ENCODE measurements at regions not wholly inside any gene's neighbourhood (a gene's known extent, or its start where the extent isn't known, plus 50 kb on each side); places are given as distances from the start of the nearest gene placed in this dataset.

DNA sequence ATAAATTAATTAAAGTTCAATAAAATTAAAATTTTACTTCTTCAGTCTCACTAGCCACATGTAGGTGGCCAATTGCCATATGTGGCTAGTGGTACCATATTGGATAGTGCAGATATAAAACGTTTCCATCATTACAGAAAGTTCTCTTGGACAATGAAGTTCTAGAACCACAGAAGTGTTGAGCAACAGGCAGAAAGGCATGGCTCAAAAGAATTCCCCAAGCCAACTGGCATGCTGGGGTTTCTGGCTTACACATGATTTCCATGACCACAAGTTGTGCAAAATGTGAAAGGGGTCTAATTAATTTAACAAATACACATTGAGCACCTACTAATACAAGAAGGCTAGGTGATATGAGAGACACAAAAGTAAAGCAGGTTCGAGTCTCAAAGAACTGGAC lies 72.2 kb upstream of the CDC42BPA start:
- peaks cover 0 to 6% of the 10 kb centered on the region in 2 donors for H3K4me1 ChIP-seq (ENCODE audit: control insufficient read depth in 1 of 2, low read depth in 2 of 2)
- no peak for DNase-seq (ENCODE audit: low spot score)
- no peaks in the 10 kb centered on the region for H3K27me3 ChIP-seq (replicated peaks; ENCODE audit: insufficient read depth)
- no peaks in the 10 kb centered on the region for H3K9me3 ChIP-seq
- no peak overlapping the region for H3K4me3 ChIP-seq
- TF ChIP-seq, protein P1, sequence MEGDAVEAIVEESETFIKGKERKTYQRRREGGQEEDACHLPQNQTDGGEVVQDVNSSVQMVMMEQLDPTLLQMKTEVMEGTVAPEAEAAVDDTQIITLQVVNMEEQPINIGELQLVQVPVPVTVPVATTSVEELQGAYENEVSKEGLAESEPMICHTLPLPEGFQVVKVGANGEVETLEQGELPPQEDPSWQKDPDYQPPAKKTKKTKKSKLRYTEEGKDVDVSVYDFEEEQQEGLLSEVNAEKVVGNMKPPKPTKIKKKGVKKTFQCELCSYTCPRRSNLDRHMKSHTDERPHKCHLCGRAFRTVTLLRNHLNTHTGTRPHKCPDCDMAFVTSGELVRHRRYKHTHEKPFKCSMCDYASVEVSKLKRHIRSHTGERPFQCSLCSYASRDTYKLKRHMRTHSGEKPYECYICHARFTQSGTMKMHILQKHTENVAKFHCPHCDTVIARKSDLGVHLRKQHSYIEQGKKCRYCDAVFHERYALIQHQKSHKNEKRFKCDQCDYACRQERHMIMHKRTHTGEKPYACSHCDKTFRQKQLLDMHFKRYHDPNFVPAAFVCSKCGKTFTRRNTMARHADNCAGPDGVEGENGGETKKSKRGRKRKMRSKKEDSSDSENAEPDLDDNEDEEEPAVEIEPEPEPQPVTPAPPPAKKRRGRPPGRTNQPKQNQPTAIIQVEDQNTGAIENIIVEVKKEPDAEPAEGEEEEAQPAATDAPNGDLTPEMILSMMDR (IDR thresholded peaks at IDR 0.05), result no peak
- no peaks in the 10 kb centered on the region for H3K36me3 ChIP-seq
- H3K27ac ChIP-seq, result no peak overlapping the region
- no peak for ATAC-seq (ENCODE audit: insufficient number of reproducible peaks, low FRiP score, low read depth)

DNA sequence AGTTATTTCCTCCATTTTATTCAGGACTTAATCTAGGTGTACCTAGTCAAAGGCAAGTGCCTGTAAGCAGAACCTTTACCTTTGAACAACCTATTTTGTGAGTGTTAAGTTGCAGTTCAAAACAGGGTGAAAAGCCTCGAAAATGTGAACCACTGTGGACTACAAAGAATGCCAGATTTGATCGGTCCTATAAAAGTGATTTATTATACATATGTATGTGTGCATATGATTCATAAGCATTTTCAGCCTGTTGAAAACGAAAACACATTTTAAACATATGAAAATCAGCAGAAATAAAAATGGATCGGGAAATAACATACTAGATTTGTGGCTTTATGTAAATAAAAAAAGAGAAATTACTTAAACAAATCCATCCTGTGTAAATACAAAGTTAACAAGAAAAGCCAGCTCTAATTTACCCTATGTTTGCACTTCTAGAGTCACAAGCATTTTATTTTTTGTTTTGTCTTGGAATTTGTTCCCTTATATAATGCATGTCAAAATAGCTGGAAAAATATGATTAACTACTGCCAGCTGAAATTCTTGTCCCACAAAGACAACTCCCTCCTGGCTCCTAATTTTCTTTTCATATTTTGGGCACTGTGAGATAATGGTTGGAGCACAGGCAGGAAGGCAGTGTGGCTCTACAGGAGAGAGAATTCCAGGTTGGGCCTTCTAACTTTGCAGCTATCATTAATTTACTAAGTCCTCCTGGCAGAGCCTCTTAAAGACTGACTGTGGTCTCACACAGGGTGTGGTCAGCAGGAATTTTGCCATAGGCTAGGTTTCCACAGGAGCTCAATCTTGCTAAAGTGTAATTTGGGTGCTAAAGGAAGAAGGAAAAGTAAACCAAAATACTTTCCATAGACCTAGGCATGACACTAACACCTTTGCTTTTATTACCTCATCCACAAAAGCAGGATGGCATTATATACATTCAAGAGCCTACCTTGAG lies 70.2 kb upstream of the CDC42BPA start:
- no peaks in the 10 kb centered on the region for H3K27me3 ChIP-seq (replicated peaks; ENCODE audit: insufficient read depth)
- DNase-seq (ENCODE audit: low spot score) (no peak), ATAC-seq (ENCODE audit: insufficient number of reproducible peaks, low FRiP score, low read depth) (no peak)
- no peaks in the 10 kb centered on the region for H3K9me3 ChIP-seq
- no peak overlapping the region for H3K27ac ChIP-seq
- TF ChIP-seq, protein P1 (IDR thresholded peaks at IDR 0.05), result no peak
- peaks cover 0 to 6% of the 10 kb centered on the region in 2 donors for H3K4me1 ChIP-seq (ENCODE audit: control insufficient read depth in 1 of 2, low read depth in 2 of 2)
- no peaks in the 10 kb centered on the region for H3K36me3 ChIP-seq
- no peak overlapping the region for H3K4me3 ChIP-seq

DNA sequence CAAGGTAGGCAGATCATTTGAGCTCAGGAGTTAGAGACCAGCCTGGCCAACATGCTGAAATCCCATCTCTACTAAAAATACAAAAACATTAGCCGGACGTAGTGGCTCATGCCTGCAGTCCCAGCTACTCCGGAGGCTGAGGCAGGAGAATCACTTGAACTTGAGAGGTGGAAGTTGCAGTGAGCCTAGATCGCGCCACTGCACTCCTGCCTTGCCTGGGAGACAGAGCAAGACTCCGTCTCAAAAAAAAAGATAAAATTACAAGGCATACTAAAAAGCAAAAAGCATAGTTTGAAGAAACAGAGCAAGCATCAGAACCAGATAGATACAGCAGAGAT lies 61.2 kb upstream of the CDC42BPA start:
- H3K9me3 ChIP-seq, result no peaks in the 10 kb centered on the region
- H3K27ac ChIP-seq, result no peak overlapping the region
- ATAC-seq (ENCODE audit: insufficient number of reproducible peaks, low FRiP score, low read depth), result no peak

DNA sequence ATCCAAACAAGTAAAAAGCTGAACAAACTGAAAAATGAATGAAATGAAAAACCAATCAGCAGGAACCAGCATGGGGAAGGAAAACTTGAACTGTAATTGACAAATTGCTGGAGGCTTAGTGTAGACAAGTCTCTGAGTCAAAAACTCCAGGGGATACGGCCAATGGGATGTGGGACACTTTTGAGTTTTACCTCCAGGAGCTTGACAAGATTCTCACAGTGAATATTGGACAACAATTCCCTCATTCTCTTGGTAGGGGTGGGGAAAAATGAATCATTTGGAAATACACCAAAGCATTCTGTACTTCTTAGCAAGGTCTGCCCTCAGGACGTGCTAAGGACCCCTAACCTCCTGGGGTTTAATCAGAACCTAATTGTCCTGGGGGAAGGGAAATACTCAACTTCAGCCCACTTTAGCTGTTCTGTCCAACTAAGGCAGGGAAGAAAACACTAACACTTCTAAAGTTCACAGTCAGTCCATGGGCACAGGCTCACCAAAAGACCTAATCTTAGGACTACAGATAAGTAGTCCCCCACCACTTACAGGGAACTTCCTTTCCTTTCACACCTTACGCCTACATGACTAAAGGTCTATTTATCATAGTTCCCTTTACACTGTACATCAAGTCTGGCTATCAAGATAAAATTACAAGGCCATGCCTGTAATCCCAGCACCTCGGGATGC lies 60.7 kb upstream of the CDC42BPA start:
- Histone ChIP-seq H3K27me3 (replicated peaks; ENCODE audit: insufficient read depth) (no peaks in the 10 kb centered on the region), H3K4me1 (ENCODE audit: control insufficient read depth in 1 of 2, low read depth in 2 of 2) (no peaks in the 10 kb centered on the region), H3K27ac (no peak overlapping the region), H3K9me3 (no peaks in the 10 kb centered on the region), H3K4me3 (no peak overlapping the region), H3K36me3 (no peaks in the 10 kb centered on the region)
- DNase-seq (ENCODE audit: low spot score) (no peak), ATAC-seq (ENCODE audit: insufficient number of reproducible peaks, low FRiP score, low read depth) (no peak)
- TF ChIP-seq, protein P1 (IDR thresholded peaks at IDR 0.05), result no peak

More for the DNA sequence above, 61.2 kb upstream of the CDC42BPA start:
- Histone ChIP-seq H3K4me1 (ENCODE audit: control insufficient read depth in 1 of 2, low read depth in 2 of 2) (no peaks in the 10 kb centered on the region), H3K36me3 (no peaks in the 10 kb centered on the region), H3K27me3 (replicated peaks; ENCODE audit: insufficient read depth) (no peaks in the 10 kb centered on the region), H3K4me3 (no peak overlapping the region)
- no peak for DNase-seq (ENCODE audit: low spot score)
- TF ChIP-seq, protein P1 (IDR thresholded peaks at IDR 0.05), result no peak

DNA sequence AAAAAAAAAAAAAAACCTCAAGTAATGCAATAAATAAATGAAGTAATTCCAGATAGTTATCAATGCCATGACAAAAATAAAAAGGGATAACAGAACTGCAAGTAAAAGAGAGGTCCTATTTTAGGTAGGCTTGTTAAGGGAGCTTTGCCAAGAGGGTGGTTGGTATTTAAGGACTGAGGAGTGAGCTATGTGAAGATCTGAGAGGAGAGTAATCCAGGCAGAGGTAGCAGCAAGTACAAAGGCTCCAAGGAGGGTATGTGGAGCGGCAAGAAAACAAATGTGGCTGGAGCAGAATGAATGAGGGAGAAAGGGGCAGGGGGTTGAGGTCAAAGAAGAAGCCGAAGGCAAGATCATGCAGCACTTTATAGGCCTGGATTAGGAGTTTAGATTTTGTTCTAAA lies 59.9 kb upstream of the CDC42BPA start:
- TF ChIP-seq, protein P1 (IDR thresholded peaks at IDR 0.05), result no peak
- Histone ChIP-seq H3K9me3 (no peaks in the 10 kb centered on the region), H3K4me3 (no peak overlapping the region), H3K27ac (no peak overlapping the region), H3K27me3 (replicated peaks; ENCODE audit: insufficient read depth) (no peaks in the 10 kb centered on the region), H3K36me3 (no peaks in the 10 kb centered on the region), H3K4me1 (ENCODE audit: control insufficient read depth in 1 of 2, low read depth in 2 of 2) (no peaks in the 10 kb centered on the region)
- no peak for ATAC-seq (ENCODE audit: insufficient number of reproducible peaks, low FRiP score, low read depth)
- no peak for DNase-seq (ENCODE audit: low spot score)
